ENCODE measurements at regions not wholly inside any gene's neighbourhood (a gene's known extent, or its start where the extent isn't known, plus 50 kb on each side); places are given as distances from the start of the nearest gene placed in this dataset.
"Not testable (repeated sequence)": the region's sequence is repeated elsewhere in the genome, so short reads cannot be mapped to it uniquely, and the experiment has no call there.

- no peak for DNase-seq
These were observed 78.9 kb upstream of the FLT1 start for GRCh38 chr13:28573595-28574373.

- no peak for DNase-seq
These were observed 77.9 kb upstream of the FLT1 start for GRCh38 chr13:28572871-28573270.

DNA sequence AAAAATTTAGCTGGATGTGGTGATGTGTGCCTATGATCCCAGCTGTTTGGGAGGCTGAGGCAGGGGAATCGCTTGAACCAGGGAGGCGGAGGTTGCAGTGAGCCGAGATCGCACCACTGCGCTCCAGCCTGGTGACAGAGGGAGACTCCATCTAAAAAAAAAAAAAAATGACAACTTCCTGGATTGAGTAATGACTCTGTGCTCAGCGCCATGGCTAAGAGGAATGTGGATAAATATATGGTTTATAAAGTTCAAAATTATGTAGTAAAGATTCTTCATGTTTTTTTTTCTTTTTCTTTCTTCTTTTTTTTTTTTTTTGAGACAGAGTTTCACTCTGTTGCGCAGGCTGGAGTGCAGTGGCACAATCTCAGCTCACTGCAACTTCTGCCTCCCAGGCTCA is 75.4 kb upstream of the FLT1 start:
- not testable (repeated sequence) for DNase-seq

DNA sequence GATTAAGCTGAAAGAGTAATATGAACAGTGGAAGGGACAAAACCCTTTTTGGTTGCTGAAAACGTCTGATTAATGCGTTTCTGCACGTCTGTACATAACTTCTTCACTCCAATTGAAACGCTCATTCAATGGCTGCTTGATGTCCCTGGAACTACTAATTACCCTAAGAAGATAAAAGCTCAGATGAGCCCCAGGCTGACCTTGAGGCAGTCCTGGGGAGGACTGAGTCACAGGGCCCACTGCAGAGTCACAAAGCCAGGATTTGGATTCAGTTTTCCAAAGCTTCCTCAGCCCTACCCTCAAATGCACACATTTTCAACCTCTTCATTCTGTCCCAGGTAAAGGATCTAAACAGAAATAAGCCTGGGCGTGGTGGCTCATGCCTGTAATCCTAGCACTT is 75.0 kb upstream of the FLT1 start:
- no peak for DNase-seq

- DNase-seq = no peak
These were observed 73.4 kb upstream of the FLT1 start for GRCh38 chr13:28568286-28568685.

DNA sequence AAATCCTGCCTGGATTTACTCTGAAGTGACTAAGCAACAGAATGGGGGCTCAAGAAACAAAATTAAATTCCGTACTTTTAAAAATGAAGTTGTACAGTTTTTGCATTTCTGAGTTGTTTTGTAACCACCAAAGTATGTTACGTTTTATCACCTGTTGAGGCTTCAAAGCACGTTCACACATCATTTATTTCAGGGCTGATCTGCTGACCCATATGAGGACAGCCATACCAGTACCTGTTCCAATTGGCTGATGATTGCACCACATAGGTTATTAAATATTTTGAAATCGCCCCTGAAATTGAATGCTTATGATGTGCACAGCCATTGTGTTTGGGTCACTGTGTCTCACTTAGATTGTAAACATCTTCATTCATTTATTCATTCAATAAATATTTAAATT is 72.0 kb upstream of the FLT1 start:
- no peak for DNase-seq

- DNase-seq = no peak
These were observed 71.4 kb upstream of the FLT1 start for GRCh38 chr13:28566283-28566682.

GRCh38 chr13:28564030-28564429 is 69.1 kb upstream of the FLT1 start:
- no peak for DNase-seq

DNA sequence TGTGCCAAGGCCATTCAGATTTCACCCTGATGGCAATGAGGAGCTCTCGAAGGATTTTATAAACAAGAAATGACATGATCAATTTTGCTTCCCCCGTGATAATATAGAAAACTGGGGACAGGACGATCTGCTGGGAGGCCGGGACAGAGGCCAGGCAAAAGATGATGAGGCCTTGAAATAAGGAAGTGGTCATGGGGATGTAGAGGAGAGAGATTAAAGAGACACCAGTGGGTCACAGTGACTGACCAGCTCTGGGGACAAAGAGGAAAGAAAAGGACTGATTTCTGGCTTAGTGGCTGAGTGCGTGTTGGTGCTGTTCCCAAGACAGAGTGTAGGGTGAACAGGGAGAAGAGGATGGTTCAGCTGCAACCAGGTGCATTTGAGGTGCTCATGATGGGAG is 68.7 kb upstream of the FLT1 start:
- no peak for DNase-seq

DNA sequence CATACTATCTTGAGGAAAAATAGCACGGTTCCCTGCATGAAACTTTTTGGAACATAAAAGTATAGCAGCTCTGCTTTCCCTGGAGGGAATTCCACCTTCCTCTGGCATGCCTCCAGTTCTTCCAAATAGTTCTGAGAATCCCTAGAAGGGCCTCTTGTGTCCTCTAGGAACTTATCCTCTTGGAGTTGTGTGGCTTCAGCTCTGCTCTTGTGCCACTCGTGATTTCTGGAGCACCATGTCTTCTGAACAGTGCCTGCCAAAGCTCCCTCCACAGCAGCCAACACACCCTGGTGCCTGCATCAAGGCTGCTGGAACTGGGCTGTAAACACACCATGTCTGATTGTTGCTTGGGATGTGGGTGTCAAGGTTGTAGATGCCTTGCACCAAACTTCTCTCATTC is 65.7 kb upstream of the FLT1 start:
- no peak for DNase-seq

- no peak for DNase-seq
These were observed 64.8 kb upstream of the FLT1 start for GRCh38 chr13:28559636-28560259.

GRCh38 chr13:28558567-28558966 is 63.6 kb upstream of the FLT1 start:
- DNase-seq = no peak

DNA sequence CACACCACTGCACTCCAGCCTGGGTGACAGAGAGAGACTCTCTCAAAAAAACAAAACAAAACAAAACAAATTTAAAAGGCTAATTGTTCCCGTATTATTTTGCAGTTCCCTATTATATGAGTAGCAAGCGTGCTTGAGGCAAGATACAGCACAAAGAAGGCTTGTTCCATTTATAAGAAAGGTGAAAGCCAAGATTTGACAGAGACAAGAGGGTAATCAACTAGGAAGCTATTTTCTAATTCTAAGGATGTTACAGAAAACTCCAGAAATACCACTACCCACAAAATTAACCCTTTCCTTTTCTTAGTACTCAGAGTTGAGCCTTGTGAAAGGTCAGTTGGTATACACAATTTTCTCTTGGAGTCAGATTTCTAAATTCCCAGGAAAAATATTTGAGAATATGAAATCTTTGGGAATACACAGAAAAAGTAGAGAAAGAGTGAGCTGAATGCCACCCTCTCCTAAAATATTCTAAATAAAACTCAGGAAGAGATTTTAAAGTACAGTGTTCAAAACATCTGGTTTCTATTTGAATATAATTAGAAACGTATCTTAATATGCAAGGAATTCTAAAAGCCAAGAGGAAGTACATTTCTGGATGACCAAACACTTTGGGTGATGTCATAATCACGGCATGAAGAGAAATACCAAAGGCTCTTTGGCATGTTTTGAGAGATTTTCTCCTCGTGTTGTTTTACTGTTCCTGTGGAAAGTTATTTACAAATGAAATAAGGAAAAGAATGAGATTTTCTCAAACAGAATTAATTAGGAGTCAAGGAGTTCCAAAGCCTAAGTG is 63.0 kb upstream of the FLT1 start:
- DNase-seq = no peak

DNA sequence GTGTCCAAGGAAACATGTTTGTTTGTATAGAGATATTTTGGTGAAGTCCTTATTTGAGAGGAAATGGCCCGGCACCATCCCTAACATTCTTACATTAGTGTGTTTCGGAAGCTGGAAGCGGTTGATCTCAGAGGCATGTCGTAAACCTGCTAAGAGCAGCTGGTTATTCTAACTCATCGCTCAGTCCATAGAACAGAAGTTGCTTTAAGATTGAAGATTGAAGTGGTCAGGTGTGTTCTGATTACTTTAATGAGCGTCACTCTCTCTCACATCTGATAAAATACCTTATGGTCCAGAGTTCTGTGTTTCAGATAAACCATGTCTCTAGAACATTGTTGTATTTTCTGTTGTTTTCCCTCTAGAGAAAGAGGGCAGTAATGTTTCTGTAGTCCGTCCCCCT is 60.2 kb upstream of the FLT1 start:
- DNase-seq = no peak

- DNase-seq = no peak
These were observed 59.0 kb upstream of the FLT1 start for GRCh38 chr13:28553971-28554370.

- no peak for DNase-seq
These were observed 57.4 kb upstream of the FLT1 start for GRCh38 chr13:28552288-28552687.

DNA sequence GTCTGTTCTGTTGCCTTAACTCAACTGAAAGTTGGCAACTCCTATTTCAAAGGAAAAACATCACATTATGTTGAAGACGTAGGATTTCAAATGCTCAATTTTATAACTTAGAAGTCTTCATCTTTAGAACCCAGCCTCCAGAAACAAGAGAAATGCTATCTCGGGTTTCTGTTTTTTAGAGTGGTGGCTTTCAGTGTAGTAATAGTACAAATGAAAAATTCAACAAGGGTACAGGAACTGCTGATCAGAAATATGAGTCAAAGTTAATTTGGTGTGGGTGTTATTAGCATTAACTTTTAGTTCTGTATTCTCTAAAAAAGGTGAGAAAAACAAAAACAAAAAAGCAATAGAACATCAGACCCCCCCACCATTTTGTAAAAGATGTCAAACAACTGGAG is 56.6 kb upstream of the FLT1 start:
- no peak for DNase-seq

GRCh38 chr13:28550721-28551497 is 56.0 kb upstream of the FLT1 start:
- no peak for DNase-seq

GRCh38 chr13:28550091-28550490 is 55.2 kb upstream of the FLT1 start:
- no peak for DNase-seq

DNA sequence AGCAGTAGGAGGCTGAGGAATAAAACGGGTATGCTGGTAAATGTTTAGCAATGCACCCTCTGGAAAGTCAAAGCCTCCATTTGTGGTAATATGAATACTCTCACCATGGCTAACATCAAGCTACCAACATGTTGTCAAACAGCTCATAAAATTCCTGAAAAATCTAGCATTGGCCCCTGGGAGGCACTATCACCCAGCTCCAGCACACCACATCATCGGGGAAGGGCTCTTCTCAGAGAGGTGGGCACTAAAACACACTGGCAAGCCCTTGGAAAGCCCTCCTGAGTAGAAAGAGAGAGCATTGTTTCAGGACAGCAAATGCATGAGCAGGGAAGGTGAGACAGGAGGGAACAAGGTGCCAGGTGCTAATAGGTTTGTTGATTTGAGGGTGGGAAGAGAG is 53.9 kb upstream of the FLT1 start:
- no peak for DNase-seq

GRCh38 chr13:28548468-28548867 is 53.5 kb upstream of the FLT1 start:
- DNase-seq = no peak

DNA sequence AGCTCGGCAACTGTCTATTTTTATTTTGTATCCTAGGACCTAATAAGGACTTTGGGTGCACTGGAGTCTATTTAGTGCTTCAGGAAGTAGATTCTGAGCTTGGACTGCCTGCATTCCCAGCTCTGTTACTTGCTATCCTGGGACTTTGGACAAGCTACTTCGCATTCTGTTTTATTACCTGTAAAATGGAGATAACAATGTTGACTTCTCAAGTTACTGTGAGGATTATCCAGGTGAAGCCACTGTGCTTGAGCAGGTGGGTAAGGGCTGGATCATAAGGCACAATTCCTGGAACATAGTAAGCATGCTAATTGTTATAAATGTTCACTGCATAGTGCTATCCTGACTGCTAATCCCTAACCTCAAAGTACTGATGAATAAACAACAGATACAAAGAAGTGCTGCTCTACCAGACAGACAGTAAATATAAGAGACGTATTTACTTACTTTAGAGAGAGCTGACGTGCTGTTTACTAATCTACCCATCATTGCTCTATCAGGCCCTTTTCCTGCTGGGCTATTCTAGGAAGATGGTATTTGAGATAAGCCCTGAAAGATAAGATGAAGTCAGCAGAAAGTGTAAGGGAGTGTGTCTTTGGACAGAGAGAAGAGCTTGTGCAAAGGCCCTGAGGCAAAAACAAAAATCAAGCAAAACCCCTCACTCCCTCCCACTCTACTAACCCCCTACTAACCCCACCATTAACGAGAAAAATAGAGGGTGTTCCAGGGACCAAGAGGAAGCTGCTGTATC is 50.8 kb upstream of the FLT1 start:
- no peak for DNase-seq

Data from stimulated activated CD4-positive, alpha-beta T cell treated with anti-CD3 and anti-CD28 coated beads, Interleukin-1b, Interleukin-23, amount 100 ng/mL, for 48 hours (primary cell).